LHCN-M2 (cell line): ENCODE measurements at regions not wholly inside any gene's neighbourhood (a gene's known extent, or its start where the extent isn't known, plus 50 kb on each side); places are given as distances from the start of the nearest gene placed in this dataset.
"Not testable (repeated sequence)": the region's sequence is repeated elsewhere in the genome, so short reads cannot be mapped to it uniquely, and the experiment has no call there.

ENCODE experiments used
- DNase-seq: peaks from one replicate; pipeline ENCODE4 v3.0.0-alpha.2; 2012; ENCODE audit warnings: low read depth

- not testable (repeated sequence) for DNase-seq
Measured at GRCh38 chr22:21150863-21151262, 105.1 kb downstream of the LRRC74B start.

GRCh38 chr22:21187841-21188240 is 142.1 kb downstream of the LRRC74B start:
- DNase-seq, result not testable (repeated sequence)

- not testable (repeated sequence) for DNase-seq
Measured at GRCh38 chr22:21212054-21212453, 166.3 kb downstream of the LRRC74B start.

- DNase-seq, result peak; percentile 0
Measured at GRCh38 chr22:21215973-21216731, 167.4 kb upstream of the RIMBP3B start.

- not testable (repeated sequence) for DNase-seq
Measured at GRCh38 chr22:21224900-21225299, 158.7 kb upstream of the RIMBP3B start.

- not testable (repeated sequence) for DNase-seq
Measured at GRCh38 chr22:21226901-21227693, 156.5 kb upstream of the RIMBP3B start.

GRCh38 chr22:21251435-21251834 is 132.1 kb upstream of the RIMBP3B start:
- DNase-seq, result not testable (repeated sequence)

GRCh38 chr22:21282646-21283045 is 100.9 kb upstream of the RIMBP3B start:
- DNase-seq, result not testable (repeated sequence)

GRCh38 chr22:21293702-21294101 is 89.8 kb upstream of the RIMBP3B start:
- not testable (repeated sequence) for DNase-seq

GRCh38 chr22:21327629-21328028 is 55.9 kb upstream of the RIMBP3B start:
- DNase-seq, result not testable (repeated sequence)
